ENCODE measurements at regions not wholly inside any gene's neighbourhood (a gene's known extent, or its start where the extent isn't known, plus 50 kb on each side); places are given as distances from the start of the nearest gene placed in this dataset.

GRCh38 chr16:13521356-13521755 lies 398.6 kb upstream of the ERCC4 start:
- Histone ChIP-seq H3K36me3 (ENCODE audit: control insufficient read depth in 1 of 2, insufficient read depth in 2 of 2, low read length in 2 of 2) (no peaks in the 10 kb centered on the region), H4K20me1 (ENCODE audit: insufficient read depth) (no peaks in the 10 kb centered on the region), H3K4me1 (ENCODE audit: control insufficient read depth in 1 of 2, insufficient read depth in 2 of 2, low read length in 2 of 2) (no peaks in the 10 kb centered on the region), H2AFZ (ENCODE audit: low read depth, low read length, poor library complexity, severe bottlenecking) (no peak overlapping the region), H3K79me2 (ENCODE audit: insufficient read depth, low read length) (no peaks in the 10 kb centered on the region), H3K4me3 (replicated peaks in 1 of 2; ENCODE audit: low read depth in 1 of 2, low read length in 2 of 2) (no peak overlapping the region), H3K9me2 (ENCODE audit: insufficient read depth) (no peaks in the 10 kb centered on the region), H3K27ac (ENCODE audit: low read depth, low read length) (no peak overlapping the region), H3K9ac (ENCODE audit: low read length) (no peak overlapping the region), H3K4me2 (ENCODE audit: low read length) (no peak overlapping the region), H3K27me3 (ENCODE audit: insufficient read depth, low read length) (no peaks in the 10 kb centered on the region), H3K9me3 (ENCODE audit: control insufficient read depth in 1 of 2, insufficient read depth in 1 of 2, low read depth in 1 of 2, low read length in 2 of 2) (no peaks in the 10 kb centered on the region; a peak in 1 of 4 replicates)
- CTCF ChIA-PET: no interaction called here
- ATAC-seq: no peak
- TF ChIP-seq SIN3A (IDR thresholded peaks at IDR 0.05; ENCODE audit: low read depth): no peak
- RAD21 ChIA-PET (ENCODE audit: low non-redundant PET in 1 of 2, low total read pairs in 2 of 2, uncharacterized antibody in 2 of 2, unreplicated experiment in 2 of 2): no interaction called here
- POLR2A ChIA-PET: no interaction called here
- intact Hi-C loops (cut with micrococcal nuclease): no loop called here
- DNase-seq (ENCODE audit: low read depth, low spot score): no peak
- BruUV-seq (replicated peaks): no TSS peak

- ChIA-PET RAD21 (ENCODE audit: low non-redundant PET in 1 of 2, low total read pairs in 2 of 2, uncharacterized antibody in 2 of 2, unreplicated experiment in 2 of 2) (no interaction called here), CTCF (no interaction called here), POLR2A (no interaction called here)
- Histone ChIP-seq H3K9me2 (ENCODE audit: insufficient read depth) (no peaks in the 10 kb centered on the region), H2AFZ (ENCODE audit: low read depth, low read length, poor library complexity, severe bottlenecking) (no peak overlapping the region), H3K27ac (ENCODE audit: low read depth, low read length) (no peak overlapping the region), H4K20me1 (ENCODE audit: insufficient read depth) (no peaks in the 10 kb centered on the region), H3K79me2 (ENCODE audit: insufficient read depth, low read length) (no peaks in the 10 kb centered on the region), H3K36me3 (ENCODE audit: control insufficient read depth in 1 of 2, insufficient read depth in 2 of 2, low read length in 2 of 2) (no peaks in the 10 kb centered on the region), H3K4me2 (ENCODE audit: low read length) (no peak overlapping the region), H3K4me3 (replicated peaks in 1 of 2; ENCODE audit: low read depth in 1 of 2, low read length in 2 of 2) (no peak overlapping the region), H3K4me1 (ENCODE audit: control insufficient read depth in 1 of 2, insufficient read depth in 2 of 2, low read length in 2 of 2) (no peaks in the 10 kb centered on the region), H3K9ac (ENCODE audit: low read length) (no peak overlapping the region), H3K27me3 (ENCODE audit: insufficient read depth, low read length) (no peaks in the 10 kb centered on the region), H3K9me3 (ENCODE audit: control insufficient read depth in 1 of 2, insufficient read depth in 1 of 2, low read depth in 1 of 2, low read length in 2 of 2) (no peaks in the 10 kb centered on the region; a peak in 1 of 4 replicates)
- no TSS peak for BruUV-seq (replicated peaks)
- DNase-seq (ENCODE audit: low read depth, low spot score) (no peak), ATAC-seq (no peak)
- TF ChIP-seq SRF (IDR thresholded peaks at IDR 0.05; ENCODE audit: low read depth) (no peak), MAX (IDR thresholded peaks at IDR 0.05) (no peak)
- intact Hi-C loops (cut with micrococcal nuclease): no loop called here
These were observed 392.6 kb upstream of the ERCC4 start for GRCh38 chr16:13527332-13527731.

GRCh38 chr16:13528691-13529090 lies 391.3 kb upstream of the ERCC4 start:
- no peak overlapping the region for H3K9ac ChIP-seq (ENCODE audit: low read length)
- H3K4me1 ChIP-seq (ENCODE audit: control insufficient read depth in 1 of 2, insufficient read depth in 2 of 2, low read length in 2 of 2): no peaks in the 10 kb centered on the region
- H4K20me1 ChIP-seq (ENCODE audit: insufficient read depth): no peaks in the 10 kb centered on the region
- BruUV-seq (replicated peaks): no TSS peak
- H3K4me3 ChIP-seq (replicated peaks in 1 of 2; ENCODE audit: low read depth in 1 of 2, low read length in 2 of 2): no peak overlapping the region
- H3K27ac ChIP-seq (ENCODE audit: low read depth, low read length): no peak overlapping the region
- no peak for DNase-seq (ENCODE audit: low read depth, low spot score)
- CTCF ChIA-PET: no interaction called here
- H3K4me2 ChIP-seq (ENCODE audit: low read length): no peak overlapping the region
- no peaks in the 10 kb centered on the region for H3K9me2 ChIP-seq (ENCODE audit: insufficient read depth)
- intact Hi-C loops (cut with micrococcal nuclease): no loop called here
- H3K79me2 ChIP-seq (ENCODE audit: insufficient read depth, low read length): no peaks in the 10 kb centered on the region
- H2AFZ ChIP-seq (ENCODE audit: low read depth, low read length, poor library complexity, severe bottlenecking): no peak overlapping the region
- RAD21 ChIA-PET (ENCODE audit: low non-redundant PET in 1 of 2, low total read pairs in 2 of 2, uncharacterized antibody in 2 of 2, unreplicated experiment in 2 of 2): no interaction called here
- H3K36me3 ChIP-seq (ENCODE audit: control insufficient read depth in 1 of 2, insufficient read depth in 2 of 2, low read length in 2 of 2): no peaks in the 10 kb centered on the region
- H3K27me3 ChIP-seq (ENCODE audit: insufficient read depth, low read length): no peaks in the 10 kb centered on the region
- POLR2A ChIA-PET: no interaction called here
- no peaks in the 10 kb centered on the region; a peak in 1 of 4 replicates for H3K9me3 ChIP-seq (ENCODE audit: control insufficient read depth in 1 of 2, insufficient read depth in 1 of 2, low read depth in 1 of 2, low read length in 2 of 2)
- no peak for ATAC-seq
- TF ChIP-seq EGR1 (IDR thresholded peaks at IDR 0.05; ENCODE audit: low read depth) (no peak), SP1 (IDR thresholded peaks at IDR 0.05; ENCODE audit: low read depth) (no peak), JUND (IDR thresholded peaks at IDR 0.05) (no peak), TCF7L2 (IDR thresholded peaks at IDR 0.05; ENCODE audit: borderline replicate concordance, extremely low read depth, insufficient read depth, insufficient read length) (no peak), MAX (IDR thresholded peaks at IDR 0.05) (no peak), CTCF (IDR thresholded peaks at IDR 0.05 in 2 of 3, conservative IDR thresholded peaks at IDR 0.05 in 1 of 3; ENCODE audit: borderline replicate concordance in 1 of 3, insufficient read depth in 1 of 3, low read depth in 2 of 3, low read length in 2 of 3) (no peak), ZNF274 (IDR thresholded peaks at IDR 0.05; ENCODE audit: low read depth, low read length) (no peak), SRF (IDR thresholded peaks at IDR 0.05; ENCODE audit: low read depth) (no peak), CEBPB (IDR thresholded peaks at IDR 0.05; ENCODE audit: low read depth) (no peak), EZH2 (IDR thresholded peaks at IDR 0.05) (no peak), ZFX (IDR thresholded peaks at IDR 0.05) (no peak), POLR2A (IDR thresholded peaks at IDR 0.05; ENCODE audit: borderline replicate concordance, extremely low read depth, insufficient read depth, insufficient read length) (no peak), CBX3 (IDR thresholded peaks at IDR 0.05; ENCODE audit: low read depth) (no peak)
